Activated T-cell treated with anti-CD3 and anti-CD28 coated beads, Interleukin-2, amount 50 U/mL, for 24 hours (primary cell): ENCODE measurements at regions not wholly inside any gene's neighbourhood (a gene's known extent, or its start where the extent isn't known, plus 50 kb on each side); places are given as distances from the start of the nearest gene placed in this dataset.
A peak's percentile ranks its signal among the peaks of the same experiment; 100 is the strongest.

ENCODE experiments used
- DNase-seq: peaks from one replicate; pipeline ENCODE4 v3.0.0-alpha.2; 2020
- H3K27ac Mint-ChIP-seq: 2 replicates; pipeline ENCODE4 v1.8.0; 2020; ENCODE audit warnings: mild to moderate bottlenecking, mixed read lengths
- H3K27me3 Mint-ChIP-seq: 2 replicates; pipeline ENCODE4 v1.8.0; 2020; ENCODE audit warnings: mixed read lengths
- H3K36me3 Mint-ChIP-seq: 2 replicates; pipeline ENCODE4 v1.8.0; 2020; ENCODE audit warnings: low read depth, mixed read lengths
- H3K4me1 Mint-ChIP-seq: 2 replicates; pipeline ENCODE4 v1.8.0; 2020; ENCODE audit warnings: low read depth, mixed read lengths
- H3K4me3 Mint-ChIP-seq: 2 replicates; pipeline ENCODE4 v1.8.0; 2020; ENCODE audit warnings: mild to moderate bottlenecking, moderate library complexity, mixed read lengths
- H3K9me3 Mint-ChIP-seq: 2 replicates; pipeline ENCODE4 v1.8.0; 2020; ENCODE audit warnings: mixed read lengths

DNA sequence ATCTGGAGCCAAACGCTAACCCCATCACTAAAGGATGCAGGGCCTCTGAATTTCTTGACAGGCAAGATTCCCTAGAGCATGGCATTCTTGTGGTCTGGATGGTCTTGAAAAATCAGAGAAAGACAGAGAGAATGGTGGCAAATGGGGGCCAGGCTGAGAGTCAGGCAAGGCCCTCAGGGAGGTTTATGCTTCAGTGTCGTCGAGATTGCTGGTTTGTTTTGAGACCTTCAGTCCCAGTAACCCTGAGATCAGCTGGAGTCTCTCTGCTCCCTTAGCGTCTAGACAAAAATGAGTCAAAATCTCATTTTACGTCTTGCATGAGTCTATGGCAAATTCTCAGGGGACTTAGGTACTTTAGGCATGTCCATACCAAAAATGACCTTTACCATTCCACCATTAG, 539.3 kb downstream of the SOX6 start:
- H3K4me3 Mint-ChIP-seq = no peak overlapping the region
- H3K36me3 Mint-ChIP-seq = no peaks in the 10 kb centered on the region
- H3K27me3 Mint-ChIP-seq = peaks cover 16% of the 10 kb centered on the region
- peaks cover 24% of the 10 kb centered on the region for H3K4me1 Mint-ChIP-seq
- H3K27ac Mint-ChIP-seq = peak overlapping the region; percentile 67
- H3K9me3 Mint-ChIP-seq = peaks cover 11% of the 10 kb centered on the region
- DNase-seq = no peak

DNA sequence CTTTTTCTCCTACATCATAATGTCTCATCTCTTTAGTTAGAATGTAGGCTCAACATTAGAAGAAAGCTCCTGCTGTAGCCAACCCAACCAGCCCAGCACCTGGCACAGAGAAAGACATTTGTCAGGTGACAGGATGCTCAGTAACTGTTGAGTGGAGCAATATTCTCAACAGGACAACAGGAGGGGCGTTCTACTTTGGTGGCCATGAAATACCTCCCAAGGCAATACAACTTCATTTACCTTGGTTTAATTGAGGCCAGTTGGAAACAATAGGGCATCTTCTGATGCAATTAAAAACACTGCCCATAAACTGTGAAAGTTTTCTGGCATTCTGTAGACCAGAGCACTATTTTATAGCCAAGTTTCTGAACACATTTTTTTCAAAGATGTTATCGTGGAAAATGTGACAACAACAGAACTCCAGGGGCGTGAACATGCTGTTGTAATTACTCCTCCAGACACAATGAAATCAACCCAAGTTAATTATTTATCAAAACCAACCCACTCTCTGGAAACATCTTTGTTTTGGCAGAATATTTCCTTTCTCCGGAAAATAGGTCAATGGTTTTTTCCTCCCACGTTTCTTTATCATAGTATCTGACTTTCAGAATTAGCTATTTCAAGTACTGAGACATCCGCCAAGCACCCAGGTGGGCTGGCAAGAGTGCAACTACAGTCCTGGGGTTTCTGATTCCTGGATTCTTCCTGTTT, 538.1 kb downstream of the SOX6 start:
- H3K4me3 Mint-ChIP-seq = no peak overlapping the region
- no peak for DNase-seq
- H3K36me3 Mint-ChIP-seq = no peaks in the 10 kb centered on the region
- H3K4me1 Mint-ChIP-seq = peaks cover 24% of the 10 kb centered on the region
- H3K27me3 Mint-ChIP-seq = peaks cover 16% of the 10 kb centered on the region
- H3K9me3 Mint-ChIP-seq = peaks cover 11% of the 10 kb centered on the region
- H3K27ac Mint-ChIP-seq = peak overlapping the region; percentile 81

DNA sequence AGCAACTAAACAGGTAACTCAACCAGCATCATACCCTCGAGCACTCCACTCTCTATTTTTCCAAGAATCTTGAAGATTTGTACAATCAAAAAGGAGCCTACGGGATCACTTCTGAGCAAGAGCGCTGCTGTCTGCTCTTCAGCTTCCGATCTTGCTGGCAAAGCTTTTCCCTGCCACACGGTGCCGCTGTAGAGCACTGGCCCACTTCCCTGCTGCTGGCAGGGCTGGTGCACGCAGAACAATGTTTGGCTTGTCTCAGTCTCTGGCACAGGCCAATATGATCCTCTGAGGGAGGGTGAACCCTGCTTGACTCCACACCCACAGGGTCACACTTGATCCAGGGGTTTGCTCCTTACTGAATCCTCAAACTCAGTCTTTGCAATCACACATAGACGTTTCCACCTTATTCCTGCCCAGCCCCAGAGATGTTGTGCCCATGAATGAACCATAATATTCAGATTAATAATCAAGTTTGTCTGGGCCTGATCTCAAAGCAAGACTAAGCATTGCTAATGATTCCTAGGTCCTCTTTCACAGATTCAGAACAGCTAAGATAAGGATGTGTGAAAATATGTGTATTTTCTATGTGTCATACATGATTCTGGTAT, 536.6 kb downstream of the SOX6 start:
- H3K4me1 Mint-ChIP-seq = peaks cover 24% of the 10 kb centered on the region
- no peaks in the 10 kb centered on the region for H3K36me3 Mint-ChIP-seq
- DNase-seq = peak; percentile 48
- H3K9me3 Mint-ChIP-seq = peaks cover 11% of the 10 kb centered on the region
- H3K27me3 Mint-ChIP-seq = peaks cover 16% of the 10 kb centered on the region
- H3K27ac Mint-ChIP-seq = no peak overlapping the region
- no peak overlapping the region for H3K4me3 Mint-ChIP-seq

DNA sequence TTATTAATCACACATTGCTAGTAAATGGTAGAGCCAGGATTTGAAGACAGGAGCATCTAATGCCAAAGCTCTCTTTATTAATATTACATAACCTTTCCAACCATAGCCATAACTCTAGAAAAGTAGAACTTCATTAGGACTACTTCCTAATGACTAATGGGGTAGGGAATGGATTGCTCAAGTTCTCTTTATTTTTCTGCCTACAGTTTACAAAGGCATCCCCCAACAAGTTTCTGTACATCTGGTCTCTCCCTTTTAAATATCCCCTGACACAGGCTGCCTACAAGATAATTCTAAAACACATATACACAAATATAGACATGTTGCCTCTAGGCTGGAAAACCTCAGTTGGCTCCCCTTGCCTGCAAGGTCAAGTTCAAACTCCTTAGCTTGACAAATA, 534.9 kb downstream of the SOX6 start:
- DNase-seq = no peak
- Mint-ChIP-seq H3K27ac (no peak overlapping the region), H3K4me3 (no peak overlapping the region), H3K27me3 (peaks cover 20% of the 10 kb centered on the region), H3K9me3 (peaks cover 7% of the 10 kb centered on the region), H3K4me1 (peaks cover 21% of the 10 kb centered on the region), H3K36me3 (no peaks in the 10 kb centered on the region)

DNA sequence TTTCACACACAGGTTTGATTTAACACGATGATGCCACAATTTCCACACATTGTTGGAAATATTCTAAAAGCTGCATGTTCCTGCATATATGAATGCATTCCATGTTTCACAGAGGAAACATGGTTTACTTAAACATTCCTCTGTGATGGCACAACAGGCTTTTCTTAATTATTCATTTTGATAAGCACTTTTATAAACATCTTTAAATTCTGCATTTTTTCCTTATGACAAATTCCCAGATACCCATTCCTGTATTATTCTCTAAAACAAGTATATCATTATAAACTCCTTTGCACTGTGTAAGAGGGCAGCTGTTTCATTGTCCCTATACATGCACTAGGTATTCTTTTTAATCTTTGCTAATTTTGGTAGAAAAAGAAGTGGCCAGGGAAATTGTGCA, 532.3 kb downstream of the SOX6 start:
- Mint-ChIP-seq H3K4me3 (no peak overlapping the region), H3K27me3 (peaks cover 13% of the 10 kb centered on the region), H3K36me3 (no peaks in the 10 kb centered on the region), H3K27ac (no peak overlapping the region), H3K4me1 (peaks cover 6% of the 10 kb centered on the region), H3K9me3 (peaks cover 2% of the 10 kb centered on the region)
- DNase-seq = no peak

DNA sequence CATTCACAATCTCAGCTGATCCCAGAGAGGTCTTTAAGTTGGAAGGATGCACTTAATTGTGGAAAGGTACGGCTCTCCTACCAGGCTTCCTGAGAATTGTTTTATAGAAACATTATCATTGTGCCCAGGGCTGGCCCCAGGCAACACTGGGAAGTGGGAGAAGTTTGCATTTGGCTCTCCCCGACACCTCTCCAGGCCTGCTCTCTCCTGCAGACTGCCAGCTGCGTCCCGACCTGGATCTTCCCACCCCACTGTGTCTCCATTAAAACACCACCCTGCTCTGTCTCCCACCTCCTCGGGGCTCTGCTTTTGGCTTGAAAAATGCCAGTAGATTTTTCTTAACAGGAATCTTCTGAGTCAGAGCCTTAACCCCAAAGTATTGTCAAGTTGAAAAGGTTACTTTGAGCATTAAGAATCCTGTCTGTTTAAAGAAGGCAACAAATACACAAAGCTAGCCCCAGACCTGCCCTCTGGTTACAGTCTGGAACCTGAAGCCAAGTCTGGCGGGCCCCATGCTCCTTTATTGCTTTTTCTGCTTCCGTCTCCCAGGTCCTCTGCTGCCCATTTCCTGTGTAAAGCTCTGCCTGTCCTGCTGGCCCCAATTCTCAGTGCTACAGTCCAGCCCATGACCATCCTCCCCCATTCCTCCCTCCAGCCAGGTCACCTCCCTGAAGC, 530.2 kb downstream of the SOX6 start:
- no peak for DNase-seq
- Mint-ChIP-seq H3K9me3 (no peaks in the 10 kb centered on the region), H3K27ac (no peak overlapping the region), H3K4me1 (no peaks in the 10 kb centered on the region), H3K36me3 (no peaks in the 10 kb centered on the region), H3K27me3 (peaks cover 8% of the 10 kb centered on the region), H3K4me3 (no peak overlapping the region)

DNA sequence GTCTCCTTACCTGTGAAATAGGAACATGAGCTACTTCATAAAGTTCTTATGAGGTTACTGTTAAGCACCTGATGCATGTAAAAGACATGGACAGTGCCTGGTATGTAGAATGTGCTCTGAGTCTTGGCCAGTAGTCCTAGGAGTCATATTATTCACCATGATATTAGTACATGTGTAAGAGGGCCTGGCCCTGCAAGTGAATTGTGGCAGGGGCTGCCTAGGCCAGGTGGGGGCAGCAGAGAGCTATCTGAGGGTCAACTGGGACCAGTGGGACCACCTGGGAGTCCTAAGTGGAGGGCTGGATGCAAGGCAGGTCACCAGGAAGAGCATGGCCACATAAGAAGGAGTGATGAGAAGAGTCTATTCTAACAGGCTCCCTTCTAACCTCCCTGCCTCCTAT, 529.5 kb downstream of the SOX6 start:
- DNase-seq = no peak
- no peak overlapping the region for H3K4me3 Mint-ChIP-seq
- H3K27ac Mint-ChIP-seq = no peak overlapping the region
- H3K4me1 Mint-ChIP-seq = no peaks in the 10 kb centered on the region
- no peaks in the 10 kb centered on the region for H3K9me3 Mint-ChIP-seq
- H3K36me3 Mint-ChIP-seq = no peaks in the 10 kb centered on the region
- H3K27me3 Mint-ChIP-seq = peaks cover 8% of the 10 kb centered on the region

DNA sequence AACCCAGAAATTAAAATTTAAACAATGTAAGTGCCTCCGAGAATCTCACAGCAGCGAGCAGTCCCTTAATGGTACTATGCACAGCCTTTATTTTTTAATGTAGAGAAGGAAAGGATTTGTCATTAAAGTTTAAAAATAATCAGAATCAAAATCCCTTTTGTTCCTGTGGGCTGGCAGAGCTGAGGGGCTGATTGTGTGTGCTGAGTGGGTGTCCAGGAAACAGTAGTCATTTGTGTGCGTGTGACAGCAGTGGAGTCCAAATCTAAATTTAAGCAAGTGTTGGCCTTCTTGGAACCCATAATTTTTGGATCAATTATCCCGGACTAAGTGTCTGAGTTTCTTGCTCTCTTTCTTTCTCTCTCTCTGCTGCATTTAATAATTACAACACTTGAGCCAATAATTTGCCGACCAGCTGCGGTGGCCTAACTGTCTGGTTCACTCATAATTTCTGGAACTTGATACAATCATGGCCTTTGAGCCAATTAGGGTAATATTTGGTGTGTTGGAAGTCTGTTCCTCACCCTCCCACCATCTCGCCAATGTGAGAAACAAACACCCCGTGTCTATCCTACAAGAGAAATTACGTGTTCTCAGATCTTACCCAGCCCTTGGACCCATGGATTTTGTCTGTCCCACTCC, 528.0 kb downstream of the SOX6 start:
- H3K27me3 Mint-ChIP-seq = peaks cover 8% of the 10 kb centered on the region
- no peaks in the 10 kb centered on the region for H3K4me1 Mint-ChIP-seq
- H3K36me3 Mint-ChIP-seq = no peaks in the 10 kb centered on the region
- H3K27ac Mint-ChIP-seq = no peak overlapping the region
- H3K9me3 Mint-ChIP-seq = no peaks in the 10 kb centered on the region
- no peak for DNase-seq
- H3K4me3 Mint-ChIP-seq = no peak overlapping the region

DNA sequence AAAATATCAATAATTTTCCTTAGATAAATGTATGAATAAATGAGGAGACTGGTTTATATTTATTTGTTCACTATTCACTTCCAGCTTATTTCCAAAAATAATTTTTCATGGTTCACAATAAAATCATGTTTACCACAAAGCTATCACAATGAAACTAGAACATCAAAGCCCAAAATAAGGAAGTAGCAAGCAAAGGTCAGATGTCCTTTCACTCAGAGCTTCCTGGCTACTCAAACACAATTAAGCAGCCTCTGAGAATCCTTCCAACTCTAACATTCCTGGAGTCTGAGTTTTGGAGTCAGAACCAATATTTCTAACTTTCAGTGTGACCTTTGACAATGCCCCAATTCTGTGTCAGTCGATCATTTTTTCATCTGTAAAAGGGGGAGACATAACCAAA, 527.0 kb downstream of the SOX6 start:
- H3K4me3 Mint-ChIP-seq = no peak overlapping the region
- H3K9me3 Mint-ChIP-seq = no peaks in the 10 kb centered on the region
- H3K27me3 Mint-ChIP-seq = peaks cover 8% of the 10 kb centered on the region
- H3K27ac Mint-ChIP-seq = no peak overlapping the region
- no peaks in the 10 kb centered on the region for H3K36me3 Mint-ChIP-seq
- no peaks in the 10 kb centered on the region for H3K4me1 Mint-ChIP-seq
- no peak for DNase-seq

DNA sequence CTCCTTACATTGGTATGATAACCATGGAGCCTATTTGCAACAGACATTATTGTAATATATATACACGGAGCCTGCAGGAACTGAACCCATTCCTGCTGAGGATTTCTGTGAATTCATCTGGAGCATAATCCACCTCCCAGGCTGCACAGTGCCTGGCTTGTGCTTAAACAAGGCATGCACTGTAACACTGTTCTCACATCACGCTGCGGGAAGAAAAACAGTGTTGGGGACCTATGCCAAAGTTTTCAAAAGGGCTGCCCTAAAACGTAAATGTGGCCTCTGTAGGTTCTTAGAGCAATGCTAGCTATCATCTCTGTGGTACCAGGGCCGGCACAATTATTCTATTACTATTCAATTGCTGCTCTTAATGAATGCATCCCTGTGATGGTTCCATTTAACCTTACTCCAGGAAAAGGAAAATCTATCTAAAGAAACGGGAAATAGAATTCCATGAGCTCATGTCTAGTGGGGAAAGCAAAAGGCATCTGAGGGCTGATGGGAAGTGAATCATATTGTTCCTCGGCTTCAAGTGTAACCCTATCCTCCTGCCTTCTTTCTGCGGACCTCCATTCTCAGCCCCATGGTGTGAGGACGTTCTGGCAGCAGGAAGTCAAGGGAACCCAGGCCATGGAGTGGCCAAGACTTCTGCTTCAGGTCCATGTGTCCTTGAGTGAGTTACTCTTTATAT, 525.5 kb downstream of the SOX6 start:
- DNase-seq = no peak
- Mint-ChIP-seq H3K4me1 (no peaks in the 10 kb centered on the region), H3K27ac (no peak overlapping the region), H3K9me3 (no peaks in the 10 kb centered on the region), H3K27me3 (peaks cover 5% of the 10 kb centered on the region), H3K4me3 (no peak overlapping the region), H3K36me3 (no peaks in the 10 kb centered on the region)

DNA sequence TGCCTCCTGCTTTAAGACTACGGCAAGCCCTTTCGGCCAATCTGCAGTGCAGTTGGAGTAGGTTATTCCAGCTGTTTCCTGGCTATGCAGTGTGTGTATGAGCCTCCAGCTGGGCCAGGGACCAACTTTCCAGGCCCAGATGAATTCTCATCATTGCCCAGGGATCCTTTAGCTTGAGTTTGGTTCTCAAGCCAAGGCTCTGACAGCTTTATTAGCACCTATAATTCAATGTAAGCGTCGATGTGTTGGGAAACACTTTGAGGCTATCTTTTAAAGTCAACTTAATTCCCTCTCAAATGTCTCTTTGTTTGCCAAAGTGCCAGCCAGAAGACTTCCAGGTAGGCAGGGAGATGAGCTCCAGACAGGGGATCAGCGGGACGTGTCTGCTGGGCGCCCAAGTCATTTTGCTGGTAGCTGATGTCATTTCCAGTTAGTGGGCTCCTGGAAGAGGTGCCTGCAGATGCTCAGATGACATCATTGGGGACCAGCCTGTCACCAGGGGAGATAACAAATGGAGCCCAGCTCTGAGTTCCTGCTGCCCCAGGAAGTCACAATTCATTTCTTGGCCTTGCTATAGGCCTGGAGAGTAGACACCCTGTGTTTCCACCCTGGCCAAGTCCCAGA, 520.4 kb downstream of the SOX6 start:
- DNase-seq = no peak
- Mint-ChIP-seq H3K4me3 (no peak overlapping the region), H3K4me1 (no peaks in the 10 kb centered on the region), H3K36me3 (no peaks in the 10 kb centered on the region), H3K9me3 (no peaks in the 10 kb centered on the region), H3K27ac (no peak overlapping the region), H3K27me3 (peaks cover 2% of the 10 kb centered on the region)

DNA sequence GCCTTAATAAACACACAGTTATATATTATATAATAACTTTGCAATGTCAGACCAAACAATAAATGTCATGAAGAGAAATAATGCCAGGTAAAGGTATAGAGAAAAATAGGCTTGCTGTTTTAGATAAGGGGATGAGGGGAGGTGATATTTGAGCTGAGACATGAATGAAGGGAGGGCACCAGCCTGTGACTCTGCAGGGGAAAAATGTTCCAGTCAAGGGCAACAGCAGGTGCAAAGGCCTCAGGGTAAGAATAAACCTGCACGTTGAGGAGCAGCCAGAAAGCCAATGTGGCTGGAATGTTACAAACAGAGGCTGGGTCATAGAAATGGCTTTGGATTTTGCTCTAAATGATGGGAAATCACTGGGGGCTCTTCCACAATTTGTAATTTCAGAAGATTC, 519.6 kb downstream of the SOX6 start:
- no peak for DNase-seq
- H3K27me3 Mint-ChIP-seq = peaks cover 2% of the 10 kb centered on the region
- no peaks in the 10 kb centered on the region for H3K4me1 Mint-ChIP-seq
- no peak overlapping the region for H3K27ac Mint-ChIP-seq
- H3K4me3 Mint-ChIP-seq = no peak overlapping the region
- no peaks in the 10 kb centered on the region for H3K36me3 Mint-ChIP-seq
- H3K9me3 Mint-ChIP-seq = no peaks in the 10 kb centered on the region

DNA sequence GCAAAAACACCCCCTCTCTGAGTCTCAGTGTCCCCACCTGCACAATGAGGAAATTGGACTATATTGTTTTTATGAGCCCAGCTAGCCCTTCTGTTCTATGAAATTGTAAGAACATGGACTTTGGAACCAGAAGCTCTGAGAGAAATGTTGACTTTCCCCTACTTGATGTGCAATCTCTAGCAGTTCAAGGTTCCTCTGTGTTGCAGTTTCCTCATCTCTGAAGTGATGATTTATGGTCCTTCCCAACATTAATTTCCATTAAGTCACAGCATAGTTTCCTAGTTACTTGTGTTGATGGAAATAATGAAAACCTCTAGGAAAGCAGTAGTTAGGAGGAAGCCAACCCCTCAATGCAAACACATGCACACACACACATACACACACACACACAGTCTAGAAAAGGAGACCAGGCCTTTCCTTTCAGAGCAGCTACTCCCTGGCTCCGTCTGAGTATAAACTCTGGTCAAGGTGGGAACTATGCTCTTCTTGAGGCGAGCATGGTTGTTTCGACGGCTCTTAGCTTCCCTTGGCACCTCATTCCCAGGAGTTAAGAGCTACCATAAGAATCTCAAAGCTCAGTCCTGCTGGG, 518.4 kb downstream of the SOX6 start:
- Mint-ChIP-seq H3K27me3 (peaks cover 2% of the 10 kb centered on the region), H3K4me1 (no peaks in the 10 kb centered on the region)

DNA sequence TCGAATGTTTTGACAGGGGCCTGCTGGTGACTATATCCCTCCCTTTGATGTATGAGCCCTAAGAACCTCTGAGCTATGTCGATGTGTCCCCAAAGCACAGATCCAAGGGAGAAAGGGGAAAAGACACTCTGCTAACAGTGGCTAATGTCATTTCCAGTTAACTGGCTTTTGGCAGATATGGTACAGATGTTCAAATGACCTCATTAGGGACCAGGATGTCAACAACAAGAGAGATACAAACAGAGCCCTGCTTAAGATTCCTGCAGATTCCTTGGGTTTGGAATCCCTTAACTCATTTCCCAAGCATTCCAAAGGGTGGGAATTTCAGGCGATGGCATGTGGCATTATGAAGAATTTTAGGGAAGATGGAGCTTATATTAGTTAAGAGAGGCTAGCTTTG, 517.3 kb downstream of the SOX6 start:
- no peak for DNase-seq
- Mint-ChIP-seq H3K27me3 (peaks cover 2% of the 10 kb centered on the region), H3K4me3 (no peak overlapping the region), H3K9me3 (no peaks in the 10 kb centered on the region), H3K4me1 (no peaks in the 10 kb centered on the region), H3K36me3 (no peaks in the 10 kb centered on the region), H3K27ac (no peak overlapping the region)

More for the DNA sequence above, 518.4 kb downstream of the SOX6 start:
- Mint-ChIP-seq H3K4me3 (no peak overlapping the region), H3K36me3 (no peaks in the 10 kb centered on the region), H3K27ac (no peak overlapping the region), H3K9me3 (no peaks in the 10 kb centered on the region)
- no peak for DNase-seq
